ENCODE measurements at regions not wholly inside any gene's neighbourhood (a gene's known extent, or its start where the extent isn't known, plus 50 kb on each side); places are given as distances from the start of the nearest gene placed in this dataset.
A peak's percentile ranks its signal among the peaks of the same experiment; 100 is the strongest.

DNA sequence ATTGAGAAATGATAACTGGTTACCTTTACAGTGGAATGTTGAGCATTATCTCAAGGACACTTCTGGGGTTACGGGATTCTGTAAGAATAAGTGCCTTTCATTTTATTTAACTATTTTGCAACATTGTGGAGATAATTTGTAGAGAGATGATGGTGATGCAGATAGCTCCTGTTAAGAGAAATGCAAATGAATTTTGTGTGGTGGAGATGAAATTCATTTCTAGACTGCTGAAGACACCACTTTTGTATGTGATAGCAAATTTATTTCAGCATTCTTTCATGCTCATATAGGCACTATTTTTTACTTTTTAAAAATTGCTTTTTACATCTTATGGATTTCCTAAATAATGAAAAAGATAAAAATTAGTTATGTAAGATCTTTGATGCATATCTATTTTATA lies 463.3 kb upstream of the CBLB start:
- H3K27ac ChIP-seq (ENCODE audit: low read length): no peak overlapping the region
- H3K9ac ChIP-seq (ENCODE audit: low read depth, low read length): no peak overlapping the region
- H3K79me2 ChIP-seq (ENCODE audit: insufficient read depth, low read length): no peaks in the 10 kb centered on the region
- H3K27me3 ChIP-seq (ENCODE audit: insufficient read depth, low read length, poor library complexity): no peaks in the 10 kb centered on the region
- no peaks in the 10 kb centered on the region for H4K20me1 ChIP-seq (ENCODE audit: insufficient read depth, low read length)
- TF ChIP-seq, protein P1, sequence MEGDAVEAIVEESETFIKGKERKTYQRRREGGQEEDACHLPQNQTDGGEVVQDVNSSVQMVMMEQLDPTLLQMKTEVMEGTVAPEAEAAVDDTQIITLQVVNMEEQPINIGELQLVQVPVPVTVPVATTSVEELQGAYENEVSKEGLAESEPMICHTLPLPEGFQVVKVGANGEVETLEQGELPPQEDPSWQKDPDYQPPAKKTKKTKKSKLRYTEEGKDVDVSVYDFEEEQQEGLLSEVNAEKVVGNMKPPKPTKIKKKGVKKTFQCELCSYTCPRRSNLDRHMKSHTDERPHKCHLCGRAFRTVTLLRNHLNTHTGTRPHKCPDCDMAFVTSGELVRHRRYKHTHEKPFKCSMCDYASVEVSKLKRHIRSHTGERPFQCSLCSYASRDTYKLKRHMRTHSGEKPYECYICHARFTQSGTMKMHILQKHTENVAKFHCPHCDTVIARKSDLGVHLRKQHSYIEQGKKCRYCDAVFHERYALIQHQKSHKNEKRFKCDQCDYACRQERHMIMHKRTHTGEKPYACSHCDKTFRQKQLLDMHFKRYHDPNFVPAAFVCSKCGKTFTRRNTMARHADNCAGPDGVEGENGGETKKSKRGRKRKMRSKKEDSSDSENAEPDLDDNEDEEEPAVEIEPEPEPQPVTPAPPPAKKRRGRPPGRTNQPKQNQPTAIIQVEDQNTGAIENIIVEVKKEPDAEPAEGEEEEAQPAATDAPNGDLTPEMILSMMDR (IDR thresholded peaks at IDR 0.05; ENCODE audit: borderline replicate concordance, extremely low read depth, low read length, poor library complexity, severe bottlenecking): no peak
- no peak for TF ChIP-seq EZH2 (IDR thresholded peaks at IDR 0.05; ENCODE audit: borderline replicate concordance, low read depth, low read length, severe bottlenecking)
- H3K4me3 ChIP-seq (ENCODE audit: low read depth in 1 of 2, low read length in 2 of 2): no peak overlapping the region
- no peaks in the 10 kb centered on the region for H3K36me3 ChIP-seq (ENCODE audit: insufficient read depth, low read length)
- peaks cover 7% of the 10 kb centered on the region for H3K4me1 ChIP-seq (ENCODE audit: insufficient read depth, low read length)
- DNase-seq: no peak
- H3K4me2 ChIP-seq (ENCODE audit: insufficient read depth, low read length): no peak overlapping the region
- no peaks in the 10 kb centered on the region for H3K9me3 ChIP-seq (ENCODE audit: insufficient read depth, low read length, severe bottlenecking)
- no peak for ATAC-seq (ENCODE audit: insufficient read depth, low read depth)
- no peak overlapping the region for H2AFZ ChIP-seq (ENCODE audit: low read depth, low read length)

DNA sequence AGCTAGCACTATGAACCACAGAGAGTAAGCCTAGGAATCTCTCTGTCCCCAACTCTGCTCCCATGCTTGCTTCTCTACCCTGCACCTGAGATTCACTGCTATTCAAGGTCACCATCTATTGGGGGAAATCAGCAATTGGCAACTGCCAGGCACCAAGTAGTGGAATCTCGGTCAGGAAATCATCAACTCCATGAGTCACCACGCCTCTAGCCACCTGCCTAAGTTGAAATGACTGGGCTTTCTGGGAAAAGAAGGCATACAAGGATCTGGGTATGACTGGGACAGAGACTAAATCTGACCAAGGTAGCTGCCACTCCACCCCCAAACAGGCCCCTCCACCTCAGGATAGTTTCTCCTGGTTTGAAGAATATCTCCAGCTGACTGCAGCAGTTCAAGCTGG lies 464.1 kb upstream of the CBLB start:
- H4K20me1 ChIP-seq (ENCODE audit: insufficient read depth, low read length): no peaks in the 10 kb centered on the region
- H3K9me3 ChIP-seq (ENCODE audit: insufficient read depth, low read length, severe bottlenecking): no peaks in the 10 kb centered on the region
- H3K36me3 ChIP-seq (ENCODE audit: insufficient read depth, low read length): no peaks in the 10 kb centered on the region
- no peak overlapping the region for H3K27ac ChIP-seq (ENCODE audit: low read length)
- no peaks in the 10 kb centered on the region for H3K27me3 ChIP-seq (ENCODE audit: insufficient read depth, low read length, poor library complexity)
- no peak overlapping the region for H2AFZ ChIP-seq (ENCODE audit: low read depth, low read length)
- TF ChIP-seq EZH2 (IDR thresholded peaks at IDR 0.05; ENCODE audit: borderline replicate concordance, low read depth, low read length, severe bottlenecking): no peak
- TF ChIP-seq, protein P1 (IDR thresholded peaks at IDR 0.05; ENCODE audit: borderline replicate concordance, extremely low read depth, low read length, poor library complexity, severe bottlenecking): peak; percentile 13
- no peak for ATAC-seq (ENCODE audit: insufficient read depth, low read depth)
- H3K79me2 ChIP-seq (ENCODE audit: insufficient read depth, low read length): no peaks in the 10 kb centered on the region
- H3K4me1 ChIP-seq (ENCODE audit: insufficient read depth, low read length): no peaks in the 10 kb centered on the region
- no peak overlapping the region for H3K4me2 ChIP-seq (ENCODE audit: insufficient read depth, low read length)
- no peak for DNase-seq
- no peak overlapping the region for H3K9ac ChIP-seq (ENCODE audit: low read depth, low read length)
- no peak overlapping the region for H3K4me3 ChIP-seq (ENCODE audit: low read depth in 1 of 2, low read length in 2 of 2)

DNA sequence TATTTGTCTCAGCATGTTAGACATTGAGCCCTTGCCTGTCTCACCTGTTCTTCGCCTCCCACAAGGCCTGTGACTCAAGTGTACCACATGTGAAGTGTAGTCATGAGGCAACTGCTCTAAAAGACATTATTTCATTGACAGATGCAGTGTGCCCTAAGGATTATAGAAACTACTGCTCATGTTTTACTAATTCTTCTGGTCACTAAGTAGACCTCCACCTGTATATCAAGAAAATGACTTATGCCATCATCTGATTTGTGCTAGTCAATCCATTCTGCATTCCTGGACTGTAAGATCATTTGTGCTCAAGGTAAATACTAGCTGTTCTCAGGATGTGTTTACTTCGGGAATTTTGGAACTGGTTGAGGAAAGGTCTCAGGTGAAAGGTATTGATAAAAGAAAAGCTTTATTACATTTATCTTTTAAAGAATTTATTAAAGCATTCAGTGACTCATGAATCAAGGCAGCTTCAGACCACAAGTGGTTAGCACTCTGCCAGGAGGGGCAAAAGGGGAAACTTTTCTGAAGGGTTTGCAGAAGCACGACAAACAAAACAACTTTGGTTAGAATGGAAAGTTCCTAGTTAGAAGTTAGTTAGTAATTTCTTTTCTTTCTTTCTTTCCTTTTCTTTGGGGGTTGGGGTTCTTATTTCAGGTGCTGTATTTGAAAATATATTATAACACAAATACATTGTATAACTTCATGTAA lies 465.3 kb upstream of the CBLB start:
- Histone ChIP-seq H3K36me3 (ENCODE audit: insufficient read depth, low read length) (no peaks in the 10 kb centered on the region), H3K4me3 (ENCODE audit: low read depth in 1 of 2, low read length in 2 of 2) (no peak overlapping the region), H3K9ac (ENCODE audit: low read depth, low read length) (no peak overlapping the region), H3K4me1 (ENCODE audit: insufficient read depth, low read length) (peaks cover 10% of the 10 kb centered on the region), H3K9me3 (ENCODE audit: insufficient read depth, low read length, severe bottlenecking) (no peaks in the 10 kb centered on the region), H4K20me1 (ENCODE audit: insufficient read depth, low read length) (no peaks in the 10 kb centered on the region), H3K79me2 (ENCODE audit: insufficient read depth, low read length) (no peaks in the 10 kb centered on the region), H3K27ac (ENCODE audit: low read length) (no peak overlapping the region), H2AFZ (ENCODE audit: low read depth, low read length) (no peak overlapping the region), H3K4me2 (ENCODE audit: insufficient read depth, low read length) (no peak overlapping the region), H3K27me3 (ENCODE audit: insufficient read depth, low read length, poor library complexity) (no peaks in the 10 kb centered on the region)
- no peak for TF ChIP-seq EZH2 (IDR thresholded peaks at IDR 0.05; ENCODE audit: borderline replicate concordance, low read depth, low read length, severe bottlenecking)
- TF ChIP-seq, protein P1 (IDR thresholded peaks at IDR 0.05; ENCODE audit: borderline replicate concordance, extremely low read depth, low read length, poor library complexity, severe bottlenecking): no peak
- DNase-seq (no peak), ATAC-seq (ENCODE audit: insufficient read depth, low read depth) (peak; percentile 54; the same call in 1 of the 3 replicates)
